Thoracic aorta (tissue), 2 donors: ENCODE measurements at regions not wholly inside any gene's neighbourhood (a gene's known extent, or its start where the extent isn't known, plus 50 kb on each side); places are given as distances from the start of the nearest gene placed in this dataset.

Source experiments
- ATAC-seq: fragments of 150-250 bp; one replicate; pipeline ENCODE4 v1.8.0; 2017; ENCODE audit warnings: low read depth; ENCODE audit not compliant: insufficient number of reproducible peaks, low FRiP score
- DNase-seq: peaks from one replicate; pipeline ENCODE4 v3.0.0-alpha.2; 2020; ENCODE audit warnings: low spot score
- H3K27ac ChIP-seq, 2 donors: fragments of 200-600 bp; sonication (generic); 1 replicate in 1 of 2; 2 replicates in 1 of 2; pipeline ENCODE4 v1.5.1; 2016; ENCODE audit warnings: mild to moderate bottlenecking in 2 of 2, moderate library complexity in 2 of 2
- H3K27me3 ChIP-seq: fragments of 200-600 bp; sonication (generic); replicated peaks from 2 replicates; pipeline ENCODE4 v1.6.0; 2016; ENCODE audit warnings: mild to moderate bottlenecking; ENCODE audit not compliant: insufficient read depth
- H3K36me3 ChIP-seq: fragments of 200-600 bp; sonication (generic); one replicate; pipeline ENCODE4 v1.5.1; 2016
- H3K4me1 ChIP-seq, 2 donors: fragments of 200-600 bp; sonication (generic); 1 replicate in 1 of 2; 2 replicates in 1 of 2; pipeline versions ENCODE4 v1.5.1 to v1.6.0; 2016; ENCODE audit warnings: low read depth in 2 of 2, mild to moderate bottlenecking in 1 of 2; ENCODE audit not compliant: control insufficient read depth in 1 of 2
- H3K4me3 ChIP-seq: fragments of 200-600 bp; sonication (generic); 2 replicates; pipeline ENCODE4 v1.5.1; 2016; ENCODE audit warnings: mild to moderate bottlenecking
- H3K9me3 ChIP-seq: fragments of 200-600 bp; sonication (generic); 2 replicates; pipeline ENCODE4 v1.5.1; 2016
- CTCF ChIP-seq: fragments of 200-600 bp; sonication (generic); IDR thresholded peaks from one replicate; pipeline ENCODE4 v1.5.1; 2019; ENCODE audit warnings: antibody characterized with exemption

GRCh38 chr7:46296526-46296925, 375.5 kb upstream of the IGFBP3 start:
- no peak for ATAC-seq
- TF ChIP-seq CTCF, result no peak
- Histone ChIP-seq H3K9me3 (peaks cover 8% of the 10 kb centered on the region), H3K36me3 (no peaks in the 10 kb centered on the region), H3K27ac (no peak overlapping the region), H3K4me3 (no peak overlapping the region), H3K4me1 (peaks cover 7 to 12% of the 10 kb centered on the region in 2 donors), H3K27me3 (no peaks in the 10 kb centered on the region)
- no peak for DNase-seq

- no peak overlapping the region for H3K27ac ChIP-seq
- H3K9me3 ChIP-seq, result peaks cover 8% of the 10 kb centered on the region
- no peaks in the 10 kb centered on the region for H3K27me3 ChIP-seq
- H3K4me1 ChIP-seq, result peaks cover 12 to 27% of the 10 kb centered on the region in 2 donors
- no peak for DNase-seq
- no peaks in the 10 kb centered on the region for H3K36me3 ChIP-seq
- no peak for ATAC-seq
- H3K4me3 ChIP-seq, result no peak overlapping the region
- TF ChIP-seq CTCF, result no peak
Measured at GRCh38 chr7:46294381-46294780, 373.3 kb upstream of the IGFBP3 start.

- Histone ChIP-seq H3K9me3 (peaks cover 7% of the 10 kb centered on the region), H3K4me3 (no peak overlapping the region), H3K4me1 (peaks cover 12 to 33% of the 10 kb centered on the region in 2 donors), H3K36me3 (no peaks in the 10 kb centered on the region), H3K27ac (peak overlapping the region in 1 of 2 donors; percentile 16), H3K27me3 (no peaks in the 10 kb centered on the region)
- ATAC-seq (no peak), DNase-seq (no peak)
- TF ChIP-seq CTCF, result no peak
Measured at GRCh38 chr7:46292741-46293140, 371.7 kb upstream of the IGFBP3 start.

- H3K4me1 ChIP-seq, result peaks cover 12 to 33% of the 10 kb centered on the region in 2 donors
- no peaks in the 10 kb centered on the region for H3K9me3 ChIP-seq
- peak; percentile 13 for DNase-seq
- H3K27me3 ChIP-seq, result no peaks in the 10 kb centered on the region
- peak overlapping the region; percentile 51 for H3K4me3 ChIP-seq
- no peaks in the 10 kb centered on the region for H3K36me3 ChIP-seq
- peak overlapping the region; percentile 16 to 78 for H3K27ac ChIP-seq
- no peak for TF ChIP-seq CTCF
- peak; percentile 84 for ATAC-seq
Measured at GRCh38 chr7:46291601-46292150, 370.6 kb upstream of the IGFBP3 start.

GRCh38 chr7:46291050-46291438, 370.0 kb upstream of the IGFBP3 start:
- H3K4me1 ChIP-seq, result peaks cover 12 to 33% of the 10 kb centered on the region in 2 donors
- no peaks in the 10 kb centered on the region for H3K27me3 ChIP-seq
- peak overlapping the region in 1 of 2 donors; percentile 78 for H3K27ac ChIP-seq
- H3K9me3 ChIP-seq, result no peaks in the 10 kb centered on the region
- peak overlapping the region; percentile 51 for H3K4me3 ChIP-seq
- H3K36me3 ChIP-seq, result no peaks in the 10 kb centered on the region
- no peak for TF ChIP-seq CTCF
- DNase-seq (no peak), ATAC-seq (no peak)
